PC-3 (cell line): ENCODE measurements at regions not wholly inside any gene's neighbourhood (a gene's known extent, or its start where the extent isn't known, plus 50 kb on each side); places are given as distances from the start of the nearest gene placed in this dataset.
A peak's percentile ranks its signal among the peaks of the same experiment; 100 is the strongest.

Experiments
- ATAC-seq: fragments of 200-7000 bp; cut with Tn5 transposase; 2 replicates; pipeline ENCODE4 v1.9.1; 2020; ENCODE audit warnings: mild to moderate bottlenecking, moderate library complexity
- BruUV-seq: library from RNA; stranded (reverse); fragments of 400-500 nt; replicated peaks from 2 replicates; lab custom pipeline; 2021; lab: Mats Ljungman, UMichigan
- CTCF ChIA-PET: fragments of 300-600 bp; sonication (Branson Sonifier 250); formaldehyde crosslinking; loops from one replicate; lab custom pipeline; 2022; ENCODE audit warnings: antibody characterized with exemption; lab: Charles Lee
- POLR2A ChIA-PET: fragments of 300-600 bp; sonication (Branson Sonifier 250); formaldehyde crosslinking; loops from one replicate; lab custom pipeline; 2022; ENCODE audit warnings: antibody characterized with exemption; ENCODE audit not compliant: unreplicated experiment; lab: Charles Lee
- DNase-seq: peaks from one replicate; pipeline ENCODE4 v3.0.0-alpha.2; 2015
- H2AFZ ChIP-seq: fragments of 300-600 bp; sonication (generic); 2 replicates; pipeline ENCODE4 v1.6.0; 2016; ENCODE audit warnings: antibody characterized with exemption, low read length
- H3F3A ChIP-seq: fragments of 300-600 bp; sonication (generic); one replicate; pipeline ENCODE4 v1.6.0; 2017; ENCODE audit warnings: antibody characterized with exemption, low read length, control low read depth, mild to moderate bottlenecking; ENCODE audit not compliant: unreplicated experiment
- H3K27ac ChIP-seq: fragments of 300-600 bp; sonication (generic); 2 replicates; pipeline ENCODE4 v1.5.1; 2016; ENCODE audit warnings: mild to moderate bottlenecking, low read length
- H3K27me3 ChIP-seq: fragments of 300-600 bp; sonication (generic); 2 replicates; pipeline ENCODE4 v1.6.1; 2016; ENCODE audit warnings: low read length, mixed read lengths
- H3K36me3 ChIP-seq: fragments of 300-600 bp; sonication (generic); 2 replicates; pipeline ENCODE4 v1.6.1; 2016; ENCODE audit warnings: low read depth, mixed run types, low read length, mixed read lengths
- H3K4me1 ChIP-seq: fragments of 300-600 bp; sonication (generic); 2 replicates; pipeline ENCODE4 v1.5.1; 2016; ENCODE audit warnings: low read length; ENCODE audit not compliant: insufficient read depth
- H3K4me2 ChIP-seq: fragments of 300-600 bp; sonication (generic); 2 replicates; pipeline ENCODE4 v1.6.0; 2016; ENCODE audit warnings: low read length
- H3K4me3 ChIP-seq: fragments of 300-600 bp; sonication (generic); 2 replicates; pipeline ENCODE4 v1.5.1; 2016; ENCODE audit warnings: mild to moderate bottlenecking, low read length, mixed read lengths
- H3K79me2 ChIP-seq: fragments of 300-600 bp; sonication (generic); 2 replicates; pipeline ENCODE4 v1.6.1; 2017; ENCODE audit warnings: low read length, mixed read lengths
- H3K9ac ChIP-seq: fragments of 300-600 bp; sonication (generic); 2 replicates; pipeline ENCODE4 v1.6.0; 2016; ENCODE audit warnings: mild to moderate bottlenecking, low read length
- H3K9me2 ChIP-seq: fragments of 300-600 bp; sonication (generic); replicated peaks from 2 replicates; pipeline ENCODE4 v1.6.1; 2016; ENCODE audit warnings: mixed run types, low read length, mixed read lengths
- H3K9me3 ChIP-seq: fragments of 300-600 bp; sonication (generic); 2 replicates; pipeline ENCODE4 v1.6.1; 2016; ENCODE audit warnings: low read length, mixed read lengths
- H4K20me1 ChIP-seq: fragments of 300-600 bp; sonication (generic); 2 replicates; pipeline ENCODE4 v1.6.1; 2016; ENCODE audit warnings: low read length, mixed read lengths
- EZH2 ChIP-seq: fragments of 300-600 bp; sonication (generic); IDR thresholded peaks from one replicate; pipeline ENCODE4 v1.6.1; 2017; ENCODE audit warnings: antibody characterized with exemption, mild to moderate bottlenecking, low read length; ENCODE audit not compliant: unreplicated experiment
- EZH2phosphoT487 ChIP-seq: fragments of 300-600 bp; sonication (generic); IDR thresholded peaks from 2 replicates; pipeline ENCODE4 v1.6.1; 2018; ENCODE audit warnings: mild to moderate bottlenecking, antibody characterized with exemption, low read length, borderline replicate concordance
- intact Hi-C: fragments of 100-400 bp; cut with micrococcal nuclease; formaldehyde crosslinking; loops from 2 replicates; pipeline ENCODE4 v1.9.0; 2023
- TF ChIP-seq, protein P1 (sequence below): fragments of 300-600 bp; sonication (generic); conservative IDR thresholded peaks from 2 replicates; pipeline ENCODE4 v1.5.1; 2017; ENCODE audit warnings: antibody characterized with exemption, low read depth, mild to moderate bottlenecking, low read length

DNA sequence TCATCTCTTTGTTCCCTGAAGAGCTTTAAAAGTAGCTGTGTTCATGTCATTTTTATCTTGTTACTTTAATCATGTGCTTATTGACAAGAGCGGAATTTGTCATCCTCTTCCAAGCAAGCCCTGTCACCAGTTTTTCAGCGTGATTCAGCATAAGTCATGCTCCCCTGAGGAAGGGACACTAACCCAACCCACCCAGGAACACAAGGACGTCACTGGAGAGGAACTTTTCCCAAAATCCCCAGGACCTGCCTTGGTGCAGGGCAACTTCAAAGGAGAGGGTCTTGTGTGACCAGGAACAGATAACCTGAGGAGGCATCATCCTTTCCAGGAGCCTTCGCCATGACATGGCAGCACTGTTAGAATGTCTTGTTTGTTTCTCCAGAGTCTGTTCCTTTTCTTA lies 107.1 kb upstream of the DIO3 start:
- Histone ChIP-seq H3K27ac (peak overlapping the region; percentile 89), H3K27me3 (no peaks in the 10 kb centered on the region), H3K9me2 (no peaks in the 10 kb centered on the region), H3K9me3 (no peaks in the 10 kb centered on the region), H3K4me1 (peaks cover 30% of the 10 kb centered on the region), H4K20me1 (no peaks in the 10 kb centered on the region), H3K36me3 (no peaks in the 10 kb centered on the region), H3F3A (no peaks in the 10 kb centered on the region), H3K9ac (peak overlapping the region; percentile 42), H2AFZ (peak overlapping the region; percentile 56; the same call in 1 of the 2 replicates), H3K4me2 (peak overlapping the region; percentile 75), H3K79me2 (no peaks in the 10 kb centered on the region), H3K4me3 (peak overlapping the region; percentile 40; the same call in 1 of the 2 replicates)
- TF ChIP-seq EZH2 (no peak), EZH2phosphoT487 (no peak)
- TF ChIP-seq, protein P1, sequence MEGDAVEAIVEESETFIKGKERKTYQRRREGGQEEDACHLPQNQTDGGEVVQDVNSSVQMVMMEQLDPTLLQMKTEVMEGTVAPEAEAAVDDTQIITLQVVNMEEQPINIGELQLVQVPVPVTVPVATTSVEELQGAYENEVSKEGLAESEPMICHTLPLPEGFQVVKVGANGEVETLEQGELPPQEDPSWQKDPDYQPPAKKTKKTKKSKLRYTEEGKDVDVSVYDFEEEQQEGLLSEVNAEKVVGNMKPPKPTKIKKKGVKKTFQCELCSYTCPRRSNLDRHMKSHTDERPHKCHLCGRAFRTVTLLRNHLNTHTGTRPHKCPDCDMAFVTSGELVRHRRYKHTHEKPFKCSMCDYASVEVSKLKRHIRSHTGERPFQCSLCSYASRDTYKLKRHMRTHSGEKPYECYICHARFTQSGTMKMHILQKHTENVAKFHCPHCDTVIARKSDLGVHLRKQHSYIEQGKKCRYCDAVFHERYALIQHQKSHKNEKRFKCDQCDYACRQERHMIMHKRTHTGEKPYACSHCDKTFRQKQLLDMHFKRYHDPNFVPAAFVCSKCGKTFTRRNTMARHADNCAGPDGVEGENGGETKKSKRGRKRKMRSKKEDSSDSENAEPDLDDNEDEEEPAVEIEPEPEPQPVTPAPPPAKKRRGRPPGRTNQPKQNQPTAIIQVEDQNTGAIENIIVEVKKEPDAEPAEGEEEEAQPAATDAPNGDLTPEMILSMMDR: no peak
- intact Hi-C loops: no loop called here
- POLR2A ChIA-PET: no interaction called here
- BruUV-seq: no TSS peak
- CTCF ChIA-PET: interaction anchor here (0.6 to 1.0 kb wide), 2 partner anchors 23 to 161 kb away, joined by 3 read pairs; no protein-coding TSS in a partner anchor
- ATAC-seq: peak; percentile 86
- peak; percentile 92 for DNase-seq

DNA sequence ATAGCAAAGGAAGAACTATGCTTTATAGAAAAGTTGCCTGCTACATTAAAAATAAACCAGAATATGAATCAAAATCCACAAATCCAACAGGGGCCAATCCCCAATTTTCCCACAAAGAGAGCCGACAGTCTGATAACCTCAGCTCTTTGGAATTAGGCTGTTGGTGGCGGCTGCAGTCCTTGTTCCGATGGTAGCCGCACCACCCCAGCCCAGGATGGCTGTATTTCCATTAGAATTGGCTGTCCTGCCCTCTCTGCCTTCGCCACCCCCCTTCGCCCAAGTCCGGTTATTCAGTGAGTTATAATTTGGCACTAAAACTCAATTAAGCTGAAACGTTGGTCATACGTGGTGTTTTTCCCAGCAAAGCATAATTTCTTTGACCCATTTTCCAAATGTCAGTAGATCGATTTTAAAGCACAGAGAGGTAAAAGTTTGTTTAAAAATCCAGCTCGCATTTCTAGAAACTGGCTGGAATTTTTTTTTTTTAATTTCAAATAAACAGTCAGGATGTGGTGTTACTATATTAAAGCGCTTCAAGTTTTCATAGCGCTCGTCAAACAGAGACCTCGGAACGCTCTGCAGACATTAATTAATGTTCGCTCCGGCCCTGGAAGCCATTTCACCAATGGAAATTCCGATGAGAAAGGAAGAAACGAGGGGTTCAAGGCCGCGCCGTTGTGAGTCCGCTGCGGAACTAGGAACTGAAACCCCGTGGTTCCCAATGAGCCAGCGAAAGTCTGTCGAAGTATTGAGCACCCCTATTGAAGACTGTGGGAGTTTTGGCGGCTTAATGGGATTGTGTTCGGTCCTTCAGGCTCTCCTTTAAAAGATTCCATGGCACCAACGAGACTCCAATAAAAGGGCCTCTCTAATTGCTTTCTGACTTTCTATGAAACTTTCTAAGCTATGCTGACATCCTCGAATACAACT lies 104.8 kb upstream of the DIO3 start:
- no TSS peak for BruUV-seq
- ChIA-PET POLR2A (no interaction called here), CTCF (no interaction called here)
- Histone ChIP-seq H3F3A (no peaks in the 10 kb centered on the region), H3K27me3 (no peaks in the 10 kb centered on the region), H3K79me2 (no peaks in the 10 kb centered on the region), H3K9ac (no peak overlapping the region), H3K4me1 (peaks cover 30% of the 10 kb centered on the region), H3K9me2 (no peaks in the 10 kb centered on the region), H3K36me3 (no peaks in the 10 kb centered on the region), H3K27ac (no peak overlapping the region), H2AFZ (no peak overlapping the region), H3K4me2 (0 out of 2 replicates have a peak overlapping the region, but pooled peaks have one; percentile 20), H3K9me3 (no peaks in the 10 kb centered on the region), H3K4me3 (no peak overlapping the region), H4K20me1 (no peaks in the 10 kb centered on the region)
- DNase-seq (no peak), ATAC-seq (no peak)
- intact Hi-C loops: no loop called here
- no peak for TF ChIP-seq EZH2
- TF ChIP-seq, protein P1: no peak
- TF ChIP-seq EZH2phosphoT487: no peak
